HFFc6 (cell line): ENCODE measurements at regions not wholly inside any gene's neighbourhood (a gene's known extent, or its start where the extent isn't known, plus 50 kb on each side); places are given as distances from the start of the nearest gene placed in this dataset.
A peak's percentile ranks its signal among the peaks of the same experiment; 100 is the strongest.

ENCODE experiments used
- DNase-seq: peaks from one replicate; pipeline ENCODE4 v3.0.0-alpha.2; 2018
- H3K27ac Mint-ChIP-seq: 2 replicates; pipeline ENCODE4 v1.8.0; 2020; ENCODE audit warnings: mild to moderate bottlenecking, mixed read lengths
- H3K27me3 Mint-ChIP-seq: 2 replicates; pipeline ENCODE4 v1.8.0; 2021; ENCODE audit warnings: mild to moderate bottlenecking, moderate library complexity, mixed read lengths; ENCODE audit not compliant: insufficient read depth
- H3K36me3 Mint-ChIP-seq: 2 replicates; pipeline ENCODE4 v1.8.0; 2021; ENCODE audit warnings: low read depth, mixed read lengths
- H3K4me1 Mint-ChIP-seq: 2 replicates; pipeline ENCODE4 v1.8.0; 2020; ENCODE audit warnings: low read depth, mixed read lengths
- H3K4me3 Mint-ChIP-seq: 2 replicates; pipeline ENCODE4 v1.8.0; 2020; ENCODE audit warnings: mild to moderate bottlenecking, moderate library complexity, mixed read lengths
- H3K9me3 Mint-ChIP-seq: 2 replicates; pipeline ENCODE4 v1.8.0; 2020; ENCODE audit warnings: mild to moderate bottlenecking, mixed read lengths
- TF ChIP-seq, protein P1 (sequence below): fragments of 200-600 bp; sonication (generic); IDR thresholded peaks from 2 replicates; pipeline ENCODE4 v1.5.0; 2021; ENCODE audit warnings: antibody characterized with exemption, mild to moderate bottlenecking

DNA sequence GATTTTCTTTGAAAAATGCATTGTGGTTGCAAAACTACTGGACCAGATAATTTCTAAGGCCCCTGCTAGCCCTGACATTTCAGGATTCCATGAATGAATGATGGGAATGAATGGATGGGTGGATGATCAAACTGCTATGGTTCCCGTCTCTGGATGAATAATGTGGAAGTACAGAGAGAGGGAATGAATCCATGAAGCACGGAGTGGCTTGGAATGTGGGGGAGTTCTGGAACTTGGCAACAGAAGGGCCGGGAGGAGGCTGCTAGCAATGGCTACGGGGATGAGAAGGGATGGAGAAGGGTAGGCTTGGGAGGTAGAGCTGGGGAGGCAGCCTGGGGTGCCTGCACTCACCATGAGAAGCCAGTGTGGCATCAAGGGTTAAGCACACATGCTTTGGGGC, 84.8 kb downstream of the NCR2 start:
- no peak for DNase-seq
- H3K27ac Mint-ChIP-seq = no peak overlapping the region
- no peak overlapping the region for H3K4me3 Mint-ChIP-seq
- peaks cover 52% of the 10 kb centered on the region for H3K27me3 Mint-ChIP-seq
- TF ChIP-seq, protein P1, sequence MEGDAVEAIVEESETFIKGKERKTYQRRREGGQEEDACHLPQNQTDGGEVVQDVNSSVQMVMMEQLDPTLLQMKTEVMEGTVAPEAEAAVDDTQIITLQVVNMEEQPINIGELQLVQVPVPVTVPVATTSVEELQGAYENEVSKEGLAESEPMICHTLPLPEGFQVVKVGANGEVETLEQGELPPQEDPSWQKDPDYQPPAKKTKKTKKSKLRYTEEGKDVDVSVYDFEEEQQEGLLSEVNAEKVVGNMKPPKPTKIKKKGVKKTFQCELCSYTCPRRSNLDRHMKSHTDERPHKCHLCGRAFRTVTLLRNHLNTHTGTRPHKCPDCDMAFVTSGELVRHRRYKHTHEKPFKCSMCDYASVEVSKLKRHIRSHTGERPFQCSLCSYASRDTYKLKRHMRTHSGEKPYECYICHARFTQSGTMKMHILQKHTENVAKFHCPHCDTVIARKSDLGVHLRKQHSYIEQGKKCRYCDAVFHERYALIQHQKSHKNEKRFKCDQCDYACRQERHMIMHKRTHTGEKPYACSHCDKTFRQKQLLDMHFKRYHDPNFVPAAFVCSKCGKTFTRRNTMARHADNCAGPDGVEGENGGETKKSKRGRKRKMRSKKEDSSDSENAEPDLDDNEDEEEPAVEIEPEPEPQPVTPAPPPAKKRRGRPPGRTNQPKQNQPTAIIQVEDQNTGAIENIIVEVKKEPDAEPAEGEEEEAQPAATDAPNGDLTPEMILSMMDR = no peak
- peaks cover 9% of the 10 kb centered on the region for H3K9me3 Mint-ChIP-seq
- no peaks in the 10 kb centered on the region for H3K4me1 Mint-ChIP-seq
- no peaks in the 10 kb centered on the region for H3K36me3 Mint-ChIP-seq

DNA sequence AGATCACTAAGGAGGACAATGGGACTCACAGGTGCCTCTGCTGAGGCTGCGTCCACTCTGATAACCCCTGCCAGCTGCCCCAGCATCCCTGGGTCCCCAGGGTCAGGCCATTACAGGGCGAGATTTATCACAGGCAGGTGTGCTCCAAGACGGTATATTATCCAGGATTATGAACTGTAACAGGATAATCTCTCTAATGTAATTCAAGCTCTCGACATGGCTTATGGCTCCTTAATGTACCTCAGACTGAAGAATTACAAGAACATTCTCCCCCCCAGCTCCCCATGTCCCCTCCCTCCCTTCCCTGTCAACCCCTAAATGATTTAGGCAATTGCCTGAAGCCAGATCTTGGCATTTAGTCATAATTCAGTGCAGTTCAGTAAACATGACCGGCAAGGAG, 86.8 kb downstream of the NCR2 start:
- peaks cover 32% of the 10 kb centered on the region for H3K27me3 Mint-ChIP-seq

DNA sequence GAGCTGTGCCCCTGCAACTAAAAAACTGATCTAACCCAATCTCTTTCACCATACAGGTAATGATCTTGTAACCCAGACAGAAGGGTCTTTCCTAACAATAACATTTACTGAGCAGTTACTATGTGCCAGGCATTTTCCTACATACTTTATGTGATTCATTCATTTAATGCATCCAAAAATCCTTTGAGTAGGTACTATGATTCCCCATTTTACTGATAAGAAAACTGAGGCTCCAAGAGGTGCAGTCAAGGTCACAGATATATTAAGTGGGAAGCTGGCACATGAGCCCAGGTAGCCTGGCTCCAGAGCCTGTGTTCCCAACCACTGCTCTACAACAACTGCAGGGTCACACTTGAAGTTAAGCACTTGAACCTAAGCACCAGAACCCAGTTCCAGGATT, 87.6 kb downstream of the NCR2 start:
- peaks cover 23% of the 10 kb centered on the region for H3K27me3 Mint-ChIP-seq
- no peaks in the 10 kb centered on the region for H3K4me1 Mint-ChIP-seq
- DNase-seq = no peak
- TF ChIP-seq, protein P1 = no peak
- no peak overlapping the region for H3K27ac Mint-ChIP-seq
- no peak overlapping the region for H3K4me3 Mint-ChIP-seq
- no peaks in the 10 kb centered on the region for H3K36me3 Mint-ChIP-seq
- H3K9me3 Mint-ChIP-seq = peaks cover 9% of the 10 kb centered on the region

More for the DNA sequence above, 86.8 kb downstream of the NCR2 start:
- Mint-ChIP-seq H3K4me1 (no peaks in the 10 kb centered on the region), H3K9me3 (peaks cover 9% of the 10 kb centered on the region), H3K27ac (no peak overlapping the region), H3K4me3 (no peak overlapping the region), H3K36me3 (no peaks in the 10 kb centered on the region)
- no peak for DNase-seq
- TF ChIP-seq, protein P1 = no peak

DNA sequence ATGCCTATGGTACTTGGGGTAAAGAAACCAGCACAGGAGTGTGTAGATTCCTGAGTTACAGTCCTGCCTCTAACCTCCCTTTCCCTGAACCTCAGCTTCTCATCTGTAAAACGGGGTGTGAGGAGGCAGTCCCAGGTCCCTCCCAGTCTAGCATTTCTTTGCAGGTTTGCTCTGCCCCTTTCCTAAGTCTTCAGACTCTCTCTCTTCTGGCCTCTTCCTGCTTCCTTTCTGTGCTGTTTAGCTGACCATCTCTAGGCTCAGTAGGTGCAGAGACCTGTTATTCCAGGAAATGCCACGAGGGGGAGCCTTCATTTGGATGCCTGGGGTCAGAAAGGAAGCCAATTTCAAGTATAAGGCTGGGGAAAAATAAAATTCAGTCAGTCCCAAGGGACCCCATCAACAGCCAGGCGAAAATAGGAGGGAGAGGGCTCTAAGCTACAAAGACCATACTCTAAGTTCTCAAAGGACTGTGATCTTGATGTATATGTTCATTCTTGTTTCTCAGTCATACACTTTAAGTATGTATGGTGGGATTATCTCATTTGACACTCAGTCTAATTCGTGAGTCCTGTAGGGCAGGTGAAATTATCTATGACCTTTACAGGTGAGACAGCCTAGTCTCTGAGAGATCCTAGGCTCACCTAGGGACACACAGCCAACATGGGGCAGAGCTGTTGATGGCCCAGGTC, 89.1 kb downstream of the NCR2 start:
- Mint-ChIP-seq H3K27me3 (peaks cover 19% of the 10 kb centered on the region), H3K9me3 (peaks cover 1% of the 10 kb centered on the region; the same call in 1 of the 2 replicates), H3K27ac (no peak overlapping the region), H3K4me1 (peaks cover 12% of the 10 kb centered on the region), H3K4me3 (no peak overlapping the region), H3K36me3 (no peaks in the 10 kb centered on the region)
- peak; percentile 66 for DNase-seq
- TF ChIP-seq, protein P1 = peak; percentile 93

DNA sequence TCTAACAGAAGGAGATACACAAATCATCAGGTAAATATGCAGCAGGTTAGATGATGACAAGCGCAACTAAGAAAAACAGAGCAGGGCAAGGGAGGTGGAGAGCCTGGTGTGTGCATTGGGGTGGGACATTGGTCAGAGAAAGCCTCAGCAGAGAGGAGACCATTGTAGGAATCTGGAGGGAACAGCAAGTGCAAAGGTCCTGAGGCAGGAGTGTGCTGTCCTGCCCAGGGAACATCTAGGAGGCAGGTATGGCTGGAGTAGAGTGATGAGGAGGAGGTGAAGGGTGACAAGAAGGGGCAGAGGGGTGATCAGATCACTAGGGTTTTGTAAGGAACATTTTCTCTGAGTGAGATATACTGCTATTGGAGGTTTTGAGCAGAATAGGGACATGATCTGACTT, 90.1 kb downstream of the NCR2 start:
- Mint-ChIP-seq H3K27me3 (peaks cover 18% of the 10 kb centered on the region), H3K36me3 (no peaks in the 10 kb centered on the region), H3K4me3 (no peak overlapping the region), H3K4me1 (peaks cover 22% of the 10 kb centered on the region), H3K9me3 (no peaks in the 10 kb centered on the region), H3K27ac (no peak overlapping the region)
- TF ChIP-seq, protein P1 = no peak
- DNase-seq = no peak
